ENCODE measurements at regions not wholly inside any gene's neighbourhood (a gene's known extent, or its start where the extent isn't known, plus 50 kb on each side); places are given as distances from the start of the nearest gene placed in this dataset.

DNA sequence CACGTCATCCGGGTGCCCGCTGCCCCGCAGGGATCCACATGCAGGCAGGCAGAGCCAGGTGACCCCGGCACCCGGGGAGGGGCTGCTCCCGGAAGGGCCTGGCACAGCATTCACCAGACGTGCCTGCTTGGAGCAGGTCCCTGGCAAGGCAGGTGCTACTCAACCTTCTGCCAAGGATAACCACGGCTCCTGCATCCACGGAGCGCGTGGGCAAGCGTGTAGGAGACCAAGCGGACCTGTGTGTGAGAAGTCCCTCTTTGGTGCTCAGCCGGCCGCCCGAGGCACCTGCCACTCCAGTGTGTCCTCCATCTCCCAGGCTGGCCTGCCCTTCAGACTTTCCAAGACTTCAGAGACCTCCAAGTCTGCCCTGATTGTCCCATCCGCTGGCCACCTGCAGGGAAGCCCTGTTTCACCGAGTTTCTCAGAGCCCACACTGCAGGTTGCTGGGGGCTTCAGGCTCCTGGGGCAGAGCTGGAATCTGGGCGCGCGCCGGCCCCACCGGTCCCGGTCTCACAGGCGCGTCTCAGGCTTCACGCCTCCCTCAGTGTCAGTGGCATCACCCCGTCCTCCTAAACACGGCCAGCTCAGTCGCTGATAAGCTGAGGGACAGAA lies 124.3 kb downstream of the DLL1 start:
- no TSS peak for BruUV-seq (replicated peaks)
- Mint-ChIP-seq H3K36me3 (ENCODE audit: insufficient read depth, unreplicated experiment) (no peaks in the 10 kb centered on the region), H3K27ac (ENCODE audit: unreplicated experiment) (no peak overlapping the region), H3K27me3 (ENCODE audit: unreplicated experiment) (peaks cover 28% of the 10 kb centered on the region), H3K4me3 (ENCODE audit: low read depth, unreplicated experiment) (no peak overlapping the region), H3K4me1 (ENCODE audit: low read depth, unreplicated experiment) (no peaks in the 10 kb centered on the region), H3K9me3 (ENCODE audit: low read depth, unreplicated experiment) (peaks cover 6% of the 10 kb centered on the region)
- TF ChIP-seq CTCF (IDR thresholded peaks at IDR 0.05; ENCODE audit: unreplicated experiment): no peak
- no peak for DNase-seq
- intact Hi-C loops (cut with micrococcal nuclease; ENCODE audit: unreplicated experiment): no loop called here
- CTCF ChIA-PET: no interaction called here

- no peaks in the 10 kb centered on the region for H3K4me1 Mint-ChIP-seq (ENCODE audit: low read depth, unreplicated experiment)
- no peak overlapping the region for H3K4me3 Mint-ChIP-seq (ENCODE audit: low read depth, unreplicated experiment)
- H3K9me3 Mint-ChIP-seq (ENCODE audit: low read depth, unreplicated experiment): peaks cover 6% of the 10 kb centered on the region
- no peaks in the 10 kb centered on the region for H3K36me3 Mint-ChIP-seq (ENCODE audit: insufficient read depth, unreplicated experiment)
- H3K27ac Mint-ChIP-seq (ENCODE audit: unreplicated experiment): no peak overlapping the region
- CTCF ChIA-PET: interaction anchor here (0.6 kb wide), 1 partner anchor 294 kb away, joined by 4 read pairs; no protein-coding TSS in a partner anchor
- no TSS peak for BruUV-seq (replicated peaks)
- H3K27me3 Mint-ChIP-seq (ENCODE audit: unreplicated experiment): peaks cover 28% of the 10 kb centered on the region
- intact Hi-C loops (cut with micrococcal nuclease; ENCODE audit: unreplicated experiment): no loop called here
- no peak for DNase-seq
- no peak for TF ChIP-seq CTCF (IDR thresholded peaks at IDR 0.05; ENCODE audit: unreplicated experiment)
Measured at GRCh38 chr6:170165471-170166117, 125.3 kb downstream of the DLL1 start.

- Mint-ChIP-seq H3K27ac (ENCODE audit: unreplicated experiment) (no peak overlapping the region), H3K4me1 (ENCODE audit: low read depth, unreplicated experiment) (no peaks in the 10 kb centered on the region)
- no peak for DNase-seq
Measured at GRCh38 chr6:170165085-170165470, 125.8 kb downstream of the DLL1 start.

GRCh38 chr6:170164271-170164900 lies 126.5 kb downstream of the DLL1 start:
- intact Hi-C loops (cut with micrococcal nuclease; ENCODE audit: unreplicated experiment): no loop called here
- Mint-ChIP-seq H3K36me3 (ENCODE audit: insufficient read depth, unreplicated experiment) (no peaks in the 10 kb centered on the region), H3K27me3 (ENCODE audit: unreplicated experiment) (peaks cover 28% of the 10 kb centered on the region), H3K27ac (ENCODE audit: unreplicated experiment) (no peak overlapping the region), H3K9me3 (ENCODE audit: low read depth, unreplicated experiment) (peaks cover 6% of the 10 kb centered on the region), H3K4me3 (ENCODE audit: low read depth, unreplicated experiment) (no peak overlapping the region), H3K4me1 (ENCODE audit: low read depth, unreplicated experiment) (no peaks in the 10 kb centered on the region)
- no peak for TF ChIP-seq CTCF (IDR thresholded peaks at IDR 0.05; ENCODE audit: unreplicated experiment)
- CTCF ChIA-PET: no interaction called here
- DNase-seq: no peak
- BruUV-seq (replicated peaks): no TSS peak

More at GRCh38 chr6:170165085-170165470, 125.8 kb downstream of the DLL1 start:
- peaks cover 6% of the 10 kb centered on the region for H3K9me3 Mint-ChIP-seq (ENCODE audit: low read depth, unreplicated experiment)
- intact Hi-C loops (cut with micrococcal nuclease; ENCODE audit: unreplicated experiment): no loop called here
- CTCF ChIA-PET: interaction anchor here (0.6 kb wide), 1 partner anchor 294 kb away, joined by 4 read pairs; no protein-coding TSS in a partner anchor
- no TSS peak for BruUV-seq (replicated peaks)
- no peak overlapping the region for H3K4me3 Mint-ChIP-seq (ENCODE audit: low read depth, unreplicated experiment)
- H3K36me3 Mint-ChIP-seq (ENCODE audit: insufficient read depth, unreplicated experiment): no peaks in the 10 kb centered on the region
- no peak for TF ChIP-seq CTCF (IDR thresholded peaks at IDR 0.05; ENCODE audit: unreplicated experiment)
- H3K27me3 Mint-ChIP-seq (ENCODE audit: unreplicated experiment): peaks cover 28% of the 10 kb centered on the region
